HepG2 (cell line): ENCODE measurements at regions not wholly inside any gene's neighbourhood (a gene's known extent, or its start where the extent isn't known, plus 50 kb on each side); places are given as distances from the start of the nearest gene placed in this dataset.

Source experiments
- DPF2 ChIP-seq: sonication (generic); formaldehyde crosslinking; IDR thresholded peaks from 2 replicates; pipeline ENCODE4 v1.4.0; 2020; ENCODE audit warnings: mild to moderate bottlenecking, low read depth, missing genetic modification reagents, borderline replicate concordance
- EP300 ChIP-seq, 3 experiments: sonication (generic) in 1 of 3; formaldehyde crosslinking in 1 of 3; IDR thresholded peaks; 2 replicates each; pipeline versions ENCODE4 v1.5.1 to v1.6.1; 2011 to 2020; ENCODE audit warnings: low read depth in 2 of 3, low read length in 2 of 3, borderline replicate concordance in 1 of 3, improper control_type of control experiment in 1 of 3, mild to moderate bottlenecking in 1 of 3, missing genetic modification reagents in 1 of 3, moderate library complexity in 1 of 3
- FOXM1 ChIP-seq: sonication (generic); formaldehyde crosslinking; IDR thresholded peaks from 2 replicates; pipeline ENCODE4 v1.5.0; 2020; ENCODE audit warnings: missing genetic modification reagents
- MAZ ChIP-seq, 2 experiments: sonication (generic) in 1 of 2; formaldehyde crosslinking in 1 of 2; IDR thresholded peaks; 2 replicates each; pipeline versions ENCODE4 v1.5.0 to v1.6.1; 2012 to 2020; ENCODE audit warnings: low read depth in 2 of 2, mild to moderate bottlenecking in 2 of 2, borderline replicate concordance in 1 of 2, improper control_type of control experiment in 1 of 2, low read length in 1 of 2, missing genetic modification reagents in 1 of 2, moderate library complexity in 1 of 2
- NFYB ChIP-seq: sonication (generic); formaldehyde crosslinking; IDR thresholded peaks from 2 replicates; pipeline ENCODE4 v1.4.0; 2020; ENCODE audit warnings: missing genetic modification reagents
- POLR2A ChIP-seq, 2 experiments: IDR thresholded peaks; 2 replicates each; pipeline ENCODE4 v1.6.1; 2011; ENCODE audit warnings: low read depth in 2 of 2, low read length in 2 of 2, mild to moderate bottlenecking in 1 of 2, moderate library complexity in 1 of 2; ENCODE audit not compliant: insufficient read depth in 1 of 2
- RARA ChIP-seq: IDR thresholded peaks from 2 replicates; pipeline ENCODE4 v1.6.1; 2016; ENCODE audit warnings: missing genetic modification reagents, missing compliant biosample characterization
- SP4 ChIP-seq: sonication (generic); formaldehyde crosslinking; IDR thresholded peaks from 2 replicates; pipeline ENCODE4 v1.8.1; 2023; ENCODE audit warnings: mild to moderate bottlenecking, missing genetic modification reagents
- TF ChIP-seq, protein P1 (sequence below): sonication (generic); formaldehyde crosslinking; IDR thresholded peaks from 2 replicates; pipeline ENCODE4 v1.5.0; 2020; ENCODE audit warnings: mild to moderate bottlenecking, missing genetic modification reagents, moderate library complexity
- TF ChIP-seq, protein P2 (sequence below): sonication (generic); formaldehyde crosslinking; IDR thresholded peaks from 2 replicates; pipeline ENCODE4 v1.4.0; 2020; ENCODE audit warnings: missing genetic modification reagents
- TF ChIP-seq, protein P3 (sequence below): sonication (generic); formaldehyde crosslinking; IDR thresholded peaks from 2 replicates; pipeline ENCODE4 v1.4.0; 2020; ENCODE audit warnings: missing genetic modification reagents, mild to moderate bottlenecking, borderline replicate concordance
- TF ChIP-seq, protein P4 (sequence below), 2 experiments: IDR thresholded peaks; 2 replicates each; pipeline ENCODE4 v1.6.1; 2011 to 2012; ENCODE audit warnings: low read length in 2 of 2, borderline replicate concordance in 1 of 2, low read depth in 1 of 2, mild to moderate bottlenecking in 1 of 2, moderate library complexity in 1 of 2
- TF ChIP-seq, protein P5 (sequence below): IDR thresholded peaks from 2 replicates; pipeline ENCODE4 v1.6.1; 2016; ENCODE audit warnings: low read depth, control low read depth

DNA sequence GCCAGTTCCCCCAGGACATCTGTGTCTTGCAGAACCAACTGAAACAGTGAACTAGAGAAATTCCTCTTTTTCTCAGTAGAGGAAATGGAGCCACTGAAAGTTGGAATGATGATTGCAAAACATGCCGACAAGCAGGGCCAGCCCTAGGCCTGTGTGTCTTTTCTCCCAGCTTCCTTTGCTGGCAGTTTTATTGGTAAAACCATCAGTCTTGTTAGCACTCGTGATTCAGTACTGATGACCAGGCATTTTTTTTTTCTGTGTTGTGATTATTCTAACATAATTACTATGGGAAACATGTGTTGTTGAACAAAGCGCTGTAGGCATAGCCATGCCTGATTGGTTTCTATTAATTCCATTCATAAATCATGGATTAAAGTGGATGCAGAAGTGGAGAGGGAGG is 620.7 kb downstream of the AACS start:
- no peak for TF ChIP-seq NFYB (CRISPR knock-in tag)
- TF ChIP-seq, protein P1, sequence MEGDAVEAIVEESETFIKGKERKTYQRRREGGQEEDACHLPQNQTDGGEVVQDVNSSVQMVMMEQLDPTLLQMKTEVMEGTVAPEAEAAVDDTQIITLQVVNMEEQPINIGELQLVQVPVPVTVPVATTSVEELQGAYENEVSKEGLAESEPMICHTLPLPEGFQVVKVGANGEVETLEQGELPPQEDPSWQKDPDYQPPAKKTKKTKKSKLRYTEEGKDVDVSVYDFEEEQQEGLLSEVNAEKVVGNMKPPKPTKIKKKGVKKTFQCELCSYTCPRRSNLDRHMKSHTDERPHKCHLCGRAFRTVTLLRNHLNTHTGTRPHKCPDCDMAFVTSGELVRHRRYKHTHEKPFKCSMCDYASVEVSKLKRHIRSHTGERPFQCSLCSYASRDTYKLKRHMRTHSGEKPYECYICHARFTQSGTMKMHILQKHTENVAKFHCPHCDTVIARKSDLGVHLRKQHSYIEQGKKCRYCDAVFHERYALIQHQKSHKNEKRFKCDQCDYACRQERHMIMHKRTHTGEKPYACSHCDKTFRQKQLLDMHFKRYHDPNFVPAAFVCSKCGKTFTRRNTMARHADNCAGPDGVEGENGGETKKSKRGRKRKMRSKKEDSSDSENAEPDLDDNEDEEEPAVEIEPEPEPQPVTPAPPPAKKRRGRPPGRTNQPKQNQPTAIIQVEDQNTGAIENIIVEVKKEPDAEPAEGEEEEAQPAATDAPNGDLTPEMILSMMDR (CRISPR knock-in tag), result no peak
- TF ChIP-seq, protein P2, sequence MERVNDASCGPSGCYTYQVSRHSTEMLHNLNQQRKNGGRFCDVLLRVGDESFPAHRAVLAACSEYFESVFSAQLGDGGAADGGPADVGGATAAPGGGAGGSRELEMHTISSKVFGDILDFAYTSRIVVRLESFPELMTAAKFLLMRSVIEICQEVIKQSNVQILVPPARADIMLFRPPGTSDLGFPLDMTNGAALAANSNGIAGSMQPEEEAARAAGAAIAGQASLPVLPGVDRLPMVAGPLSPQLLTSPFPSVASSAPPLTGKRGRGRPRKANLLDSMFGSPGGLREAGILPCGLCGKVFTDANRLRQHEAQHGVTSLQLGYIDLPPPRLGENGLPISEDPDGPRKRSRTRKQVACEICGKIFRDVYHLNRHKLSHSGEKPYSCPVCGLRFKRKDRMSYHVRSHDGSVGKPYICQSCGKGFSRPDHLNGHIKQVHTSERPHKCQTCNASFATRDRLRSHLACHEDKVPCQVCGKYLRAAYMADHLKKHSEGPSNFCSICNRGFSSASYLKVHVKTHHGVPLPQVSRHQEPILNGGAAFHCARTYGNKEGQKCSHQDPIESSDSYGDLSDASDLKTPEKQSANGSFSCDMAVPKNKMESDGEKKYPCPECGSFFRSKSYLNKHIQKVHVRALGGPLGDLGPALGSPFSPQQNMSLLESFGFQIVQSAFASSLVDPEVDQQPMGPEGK (CRISPR knock-in tag), result no peak
- TF ChIP-seq, protein P3, sequence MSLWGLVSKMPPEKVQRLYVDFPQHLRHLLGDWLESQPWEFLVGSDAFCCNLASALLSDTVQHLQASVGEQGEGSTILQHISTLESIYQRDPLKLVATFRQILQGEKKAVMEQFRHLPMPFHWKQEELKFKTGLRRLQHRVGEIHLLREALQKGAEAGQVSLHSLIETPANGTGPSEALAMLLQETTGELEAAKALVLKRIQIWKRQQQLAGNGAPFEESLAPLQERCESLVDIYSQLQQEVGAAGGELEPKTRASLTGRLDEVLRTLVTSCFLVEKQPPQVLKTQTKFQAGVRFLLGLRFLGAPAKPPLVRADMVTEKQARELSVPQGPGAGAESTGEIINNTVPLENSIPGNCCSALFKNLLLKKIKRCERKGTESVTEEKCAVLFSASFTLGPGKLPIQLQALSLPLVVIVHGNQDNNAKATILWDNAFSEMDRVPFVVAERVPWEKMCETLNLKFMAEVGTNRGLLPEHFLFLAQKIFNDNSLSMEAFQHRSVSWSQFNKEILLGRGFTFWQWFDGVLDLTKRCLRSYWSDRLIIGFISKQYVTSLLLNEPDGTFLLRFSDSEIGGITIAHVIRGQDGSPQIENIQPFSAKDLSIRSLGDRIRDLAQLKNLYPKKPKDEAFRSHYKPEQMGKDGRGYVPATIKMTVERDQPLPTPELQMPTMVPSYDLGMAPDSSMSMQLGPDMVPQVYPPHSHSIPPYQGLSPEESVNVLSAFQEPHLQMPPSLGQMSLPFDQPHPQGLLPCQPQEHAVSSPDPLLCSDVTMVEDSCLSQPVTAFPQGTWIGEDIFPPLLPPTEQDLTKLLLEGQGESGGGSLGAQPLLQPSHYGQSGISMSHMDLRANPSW (CRISPR knock-in tag), result no peak
- no peak for TF ChIP-seq RARA (CRISPR knock-in tag)
- TF ChIP-seq, protein P4, sequence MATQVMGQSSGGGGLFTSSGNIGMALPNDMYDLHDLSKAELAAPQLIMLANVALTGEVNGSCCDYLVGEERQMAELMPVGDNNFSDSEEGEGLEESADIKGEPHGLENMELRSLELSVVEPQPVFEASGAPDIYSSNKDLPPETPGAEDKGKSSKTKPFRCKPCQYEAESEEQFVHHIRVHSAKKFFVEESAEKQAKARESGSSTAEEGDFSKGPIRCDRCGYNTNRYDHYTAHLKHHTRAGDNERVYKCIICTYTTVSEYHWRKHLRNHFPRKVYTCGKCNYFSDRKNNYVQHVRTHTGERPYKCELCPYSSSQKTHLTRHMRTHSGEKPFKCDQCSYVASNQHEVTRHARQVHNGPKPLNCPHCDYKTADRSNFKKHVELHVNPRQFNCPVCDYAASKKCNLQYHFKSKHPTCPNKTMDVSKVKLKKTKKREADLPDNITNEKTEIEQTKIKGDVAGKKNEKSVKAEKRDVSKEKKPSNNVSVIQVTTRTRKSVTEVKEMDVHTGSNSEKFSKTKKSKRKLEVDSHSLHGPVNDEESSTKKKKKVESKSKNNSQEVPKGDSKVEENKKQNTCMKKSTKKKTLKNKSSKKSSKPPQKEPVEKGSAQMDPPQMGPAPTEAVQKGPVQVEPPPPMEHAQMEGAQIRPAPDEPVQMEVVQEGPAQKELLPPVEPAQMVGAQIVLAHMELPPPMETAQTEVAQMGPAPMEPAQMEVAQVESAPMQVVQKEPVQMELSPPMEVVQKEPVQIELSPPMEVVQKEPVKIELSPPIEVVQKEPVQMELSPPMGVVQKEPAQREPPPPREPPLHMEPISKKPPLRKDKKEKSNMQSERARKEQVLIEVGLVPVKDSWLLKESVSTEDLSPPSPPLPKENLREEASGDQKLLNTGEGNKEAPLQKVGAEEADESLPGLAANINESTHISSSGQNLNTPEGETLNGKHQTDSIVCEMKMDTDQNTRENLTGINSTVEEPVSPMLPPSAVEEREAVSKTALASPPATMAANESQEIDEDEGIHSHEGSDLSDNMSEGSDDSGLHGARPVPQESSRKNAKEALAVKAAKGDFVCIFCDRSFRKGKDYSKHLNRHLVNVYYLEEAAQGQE (IDR thresholded peaks at IDR 0.05; ENCODE audit: borderline replicate concordance in 1 of 2, low read depth in 1 of 2, low read length in 2 of 2), result no peak
- no peak for TF ChIP-seq MAZ (IDR thresholded peaks at IDR 0.05; ENCODE audit: borderline replicate concordance, low read depth, low read length)
- TF ChIP-seq MAZ (CRISPR knock-in tag; IDR thresholded peaks at IDR 0.05; ENCODE audit: low read depth), result no peak
- no peak for TF ChIP-seq DPF2 (CRISPR knock-in tag)
- no peak for TF ChIP-seq EP300 (IDR thresholded peaks at IDR 0.05; ENCODE audit: low read depth in 2 of 2, low read length in 2 of 2)
- TF ChIP-seq EP300 (CRISPR knock-in tag; IDR thresholded peaks at IDR 0.05; ENCODE audit: borderline replicate concordance), result no peak
- TF ChIP-seq, protein P5, sequence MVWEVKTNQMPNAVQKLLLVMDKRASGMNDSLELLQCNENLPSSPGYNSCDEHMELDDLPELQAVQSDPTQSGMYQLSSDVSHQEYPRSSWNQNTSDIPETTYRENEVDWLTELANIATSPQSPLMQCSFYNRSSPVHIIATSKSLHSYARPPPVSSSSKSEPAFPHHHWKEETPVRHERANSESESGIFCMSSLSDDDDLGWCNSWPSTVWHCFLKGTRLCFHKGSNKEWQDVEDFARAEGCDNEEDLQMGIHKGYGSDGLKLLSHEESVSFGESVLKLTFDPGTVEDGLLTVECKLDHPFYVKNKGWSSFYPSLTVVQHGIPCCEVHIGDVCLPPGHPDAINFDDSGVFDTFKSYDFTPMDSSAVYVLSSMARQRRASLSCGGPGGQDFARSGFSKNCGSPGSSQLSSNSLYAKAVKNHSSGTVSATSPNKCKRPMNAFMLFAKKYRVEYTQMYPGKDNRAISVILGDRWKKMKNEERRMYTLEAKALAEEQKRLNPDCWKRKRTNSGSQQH (CRISPR knock-in tag), result no peak
- TF ChIP-seq SP4 (CRISPR knock-in tag), result no peak
- no peak for TF ChIP-seq FOXM1 (CRISPR knock-in tag)
- no peak for TF ChIP-seq POLR2A (IDR thresholded peaks at IDR 0.05; ENCODE audit: insufficient read depth in 1 of 2, low read depth in 2 of 2, low read length in 2 of 2)
